ENCODE measurements at regions not wholly inside any gene's neighbourhood (a gene's known extent, or its start where the extent isn't known, plus 50 kb on each side); places are given as distances from the start of the nearest gene placed in this dataset.
A peak's percentile ranks its signal among the peaks of the same experiment; 100 is the strongest.

- WGBS, 2 donors: 23 to 33% methylated on average over 4 of the region's 4 CpGs
- H3K27ac ChIP-seq: no peak overlapping the region
Observed at GRCh38 chr3:147945968-147946519, 536.9 kb downstream of the ZIC1 start.

GRCh38 chr3:147956615-147957014, 547.5 kb downstream of the ZIC1 start:
- WGBS, 2 donors: 89 to 100% methylated on average over 1 of the region's 1 CpG
- Histone ChIP-seq H3K36me3 (no peaks in the 10 kb centered on the region), H3K27ac (no peak overlapping the region), H3K27me3 (no peaks in the 10 kb centered on the region), H3K9me3 (peaks cover 0 to 4% (median 0%) of the 10 kb centered on the region in 3 donors), H3K4me1 (no peaks in the 10 kb centered on the region), H3K4me3 (no peak overlapping the region)
- no peak for DNase-seq
- intact Hi-C loops (cut with DNase I): no loop called here
- TF ChIP-seq POLR2A (IDR thresholded peaks at IDR 0.05) (no peak), CTCF (IDR thresholded peaks at IDR 0.05) (no peak)

More at GRCh38 chr3:147945968-147946519, 536.9 kb downstream of the ZIC1 start:
- DNase-seq: no peak
- Histone ChIP-seq H3K27me3 (no peaks in the 10 kb centered on the region), H3K4me1 (no peaks in the 10 kb centered on the region), H3K4me3 (peak overlapping the region in 3 of 4 donors; percentile 14 to 53 (median 23)), H3K9me3 (no peaks in the 10 kb centered on the region), H3K36me3 (no peaks in the 10 kb centered on the region)
- intact Hi-C loops (cut with DNase I): no loop called here
- TF ChIP-seq POLR2A (IDR thresholded peaks at IDR 0.05) (no peak), CTCF (IDR thresholded peaks at IDR 0.05) (peak in 5 of 6 experiments; percentile 6 to 42 (median 28))

- no peaks in the 10 kb centered on the region for H3K4me1 ChIP-seq
- no peak overlapping the region for H3K27ac ChIP-seq
- H3K9me3 ChIP-seq: peaks cover 0 to 4% (median 0%) of the 10 kb centered on the region in 3 donors
- no peaks in the 10 kb centered on the region for H3K36me3 ChIP-seq
- no peaks in the 10 kb centered on the region for H3K27me3 ChIP-seq
- intact Hi-C loops (cut with DNase I): no loop called here
- TF ChIP-seq POLR2A (IDR thresholded peaks at IDR 0.05): no peak
- no peak for TF ChIP-seq CTCF (IDR thresholded peaks at IDR 0.05)
- H3K4me3 ChIP-seq: no peak overlapping the region
- DNase-seq: no peak
- WGBS, 2 donors: 50 to 90% methylated on average over 1 of the region's 1 CpG
Observed at GRCh38 chr3:147958754-147959153, 549.6 kb downstream of the ZIC1 start.

DNA sequence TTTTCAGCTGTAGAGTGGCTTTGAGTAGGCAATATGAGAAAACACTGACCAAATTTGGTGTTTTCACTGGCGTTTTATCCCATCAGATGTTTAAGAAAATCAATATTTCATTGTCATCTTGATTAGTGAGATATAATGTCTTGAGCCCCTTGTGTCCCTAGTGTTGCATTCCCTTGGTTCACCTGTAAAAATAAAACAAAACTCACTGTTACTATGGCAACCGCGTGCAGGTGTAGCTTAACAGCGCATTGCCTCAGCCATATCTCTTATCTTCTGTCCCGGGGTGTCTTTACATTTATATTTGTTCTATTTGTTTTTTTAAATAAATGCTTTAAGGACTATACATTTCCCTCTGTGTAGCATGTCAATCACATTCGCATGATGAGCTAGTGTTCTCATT, 551.6 kb downstream of the ZIC1 start:
- TF ChIP-seq CTCF (IDR thresholded peaks at IDR 0.05) (no peak), POLR2A (IDR thresholded peaks at IDR 0.05) (no peak)
- Histone ChIP-seq H3K36me3 (no peaks in the 10 kb centered on the region), H3K27me3 (no peaks in the 10 kb centered on the region), H3K4me3 (no peak overlapping the region), H3K27ac (no peak overlapping the region), H3K4me1 (no peaks in the 10 kb centered on the region), H3K9me3 (peaks cover 0 to 4% (median 0%) of the 10 kb centered on the region in 3 donors)
- 57 to 65% methylated on average over 6 of the region's 6 CpGs for WGBS, 2 donors
- intact Hi-C loops (cut with DNase I): no loop called here
- no peak for DNase-seq

GRCh38 chr3:147962408-147963164, 553.4 kb downstream of the ZIC1 start:
- no peaks in the 10 kb centered on the region for H3K4me1 ChIP-seq
- intact Hi-C loops (cut with DNase I): no loop called here
- no peaks in the 10 kb centered on the region for H3K36me3 ChIP-seq
- TF ChIP-seq CTCF (IDR thresholded peaks at IDR 0.05) (no peak), POLR2A (IDR thresholded peaks at IDR 0.05) (no peak)
- H3K27ac ChIP-seq: no peak overlapping the region
- WGBS, 2 donors: 55 to 59% methylated on average over 5 of the region's 5 CpGs
- no peak for DNase-seq
- no peaks in the 10 kb centered on the region for H3K27me3 ChIP-seq
- H3K9me3 ChIP-seq: no peaks in the 10 kb centered on the region
- no peak overlapping the region for H3K4me3 ChIP-seq

Data from esophagus squamous epithelium (tissue), 5 donors.